Esophagus squamous epithelium (tissue), 4 donors: ENCODE measurements at regions not wholly inside any gene's neighbourhood (a gene's known extent, or its start where the extent isn't known, plus 50 kb on each side); places are given as distances from the start of the nearest gene placed in this dataset.

ENCODE experiments used
- POLR2A ChIP-seq, 4 donors: fragments of 450-650 bp; IDR thresholded peaks; one replicate each; pipeline ENCODE4 v1.6.1; 2017; ENCODE audit warnings: antibody characterized with exemption in 4 of 4, mild to moderate bottlenecking in 4 of 4, moderate library complexity in 3 of 4
- TF ChIP-seq, protein P1 (sequence below), 6 experiments: fragments of 450-650 bp in 4 of 6; fragments of 200-600 bp in 2 of 6; sonication (generic) in 2 of 6; IDR thresholded peaks; one replicate each; pipeline ENCODE4 v1.5.1; 2016 to 2019; ENCODE audit warnings: antibody characterized with exemption in 6 of 6, mild to moderate bottlenecking in 4 of 6, moderate library complexity in 4 of 6

- TF ChIP-seq POLR2A (IDR thresholded peaks at IDR 0.05) = no peak
- TF ChIP-seq, protein P1, sequence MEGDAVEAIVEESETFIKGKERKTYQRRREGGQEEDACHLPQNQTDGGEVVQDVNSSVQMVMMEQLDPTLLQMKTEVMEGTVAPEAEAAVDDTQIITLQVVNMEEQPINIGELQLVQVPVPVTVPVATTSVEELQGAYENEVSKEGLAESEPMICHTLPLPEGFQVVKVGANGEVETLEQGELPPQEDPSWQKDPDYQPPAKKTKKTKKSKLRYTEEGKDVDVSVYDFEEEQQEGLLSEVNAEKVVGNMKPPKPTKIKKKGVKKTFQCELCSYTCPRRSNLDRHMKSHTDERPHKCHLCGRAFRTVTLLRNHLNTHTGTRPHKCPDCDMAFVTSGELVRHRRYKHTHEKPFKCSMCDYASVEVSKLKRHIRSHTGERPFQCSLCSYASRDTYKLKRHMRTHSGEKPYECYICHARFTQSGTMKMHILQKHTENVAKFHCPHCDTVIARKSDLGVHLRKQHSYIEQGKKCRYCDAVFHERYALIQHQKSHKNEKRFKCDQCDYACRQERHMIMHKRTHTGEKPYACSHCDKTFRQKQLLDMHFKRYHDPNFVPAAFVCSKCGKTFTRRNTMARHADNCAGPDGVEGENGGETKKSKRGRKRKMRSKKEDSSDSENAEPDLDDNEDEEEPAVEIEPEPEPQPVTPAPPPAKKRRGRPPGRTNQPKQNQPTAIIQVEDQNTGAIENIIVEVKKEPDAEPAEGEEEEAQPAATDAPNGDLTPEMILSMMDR (IDR thresholded peaks at IDR 0.05) = no peak
Observed at GRCh38 chr5:61701877-61702602, 370.0 kb downstream of the ZSWIM6 start.
